ENCODE measurements at regions not wholly inside any gene's neighbourhood (a gene's known extent, or its start where the extent isn't known, plus 50 kb on each side); places are given as distances from the start of the nearest gene placed in this dataset.

DNA sequence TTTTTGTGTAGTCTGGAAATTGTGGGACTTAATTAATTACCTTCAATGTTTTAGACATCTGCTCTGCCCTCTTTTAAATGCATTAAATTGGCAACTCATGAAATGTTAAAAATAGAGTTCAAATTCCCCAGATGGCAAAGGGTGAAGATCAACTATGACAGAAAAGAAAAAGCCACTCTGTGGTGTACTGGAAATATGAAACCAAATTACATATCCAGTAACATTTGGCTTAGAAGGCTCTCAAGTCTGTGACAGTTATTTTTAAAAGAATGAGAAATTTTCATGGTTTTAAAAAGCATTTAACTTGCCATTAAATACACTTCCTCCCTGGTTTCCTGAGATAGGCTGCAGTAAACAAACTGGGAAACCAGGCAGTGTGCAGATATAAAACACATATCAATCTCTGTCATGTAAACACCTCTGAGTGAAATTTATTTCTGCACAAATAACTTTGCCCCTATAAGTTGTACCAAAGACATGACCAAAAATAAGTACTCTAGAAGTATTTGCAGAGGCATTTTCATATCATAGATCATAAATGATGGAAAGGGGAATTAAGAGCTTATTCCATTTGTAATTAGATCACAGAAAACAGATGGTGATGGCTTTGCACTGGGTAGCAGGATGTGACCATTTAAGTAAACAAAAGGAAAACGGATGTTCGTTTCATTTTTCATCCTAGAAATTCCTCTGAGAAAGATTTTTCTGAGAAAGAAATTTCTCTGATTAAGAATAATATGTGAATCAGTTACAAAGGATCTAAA is 360.1 kb downstream of the SAMD5 start:
- TF ChIP-seq ELK1 (IDR thresholded peaks at IDR 0.05; ENCODE audit: borderline replicate concordance, low read depth, low read length) (no peak), CTCF (conservative IDR thresholded peaks at IDR 0.05; ENCODE audit: low read depth, low read length) (no peak), RAD21 (IDR thresholded peaks at IDR 0.05; ENCODE audit: low read length) (no peak), POLR2A (IDR thresholded peaks at IDR 0.05; ENCODE audit: low read depth, low read length) (no peak), SMC3 (IDR thresholded peaks at IDR 0.05; ENCODE audit: low read depth, low read length) (no peak), NFE2L2 (IDR thresholded peaks at IDR 0.05; ENCODE audit: low read depth, low read length) (no peak), MAFK (IDR thresholded peaks at IDR 0.05; ENCODE audit: low read depth, low read length) (no peak), MAZ (IDR thresholded peaks at IDR 0.05; ENCODE audit: borderline replicate concordance, low read depth, low read length) (no peak)
- TF ChIP-seq, protein P1, sequence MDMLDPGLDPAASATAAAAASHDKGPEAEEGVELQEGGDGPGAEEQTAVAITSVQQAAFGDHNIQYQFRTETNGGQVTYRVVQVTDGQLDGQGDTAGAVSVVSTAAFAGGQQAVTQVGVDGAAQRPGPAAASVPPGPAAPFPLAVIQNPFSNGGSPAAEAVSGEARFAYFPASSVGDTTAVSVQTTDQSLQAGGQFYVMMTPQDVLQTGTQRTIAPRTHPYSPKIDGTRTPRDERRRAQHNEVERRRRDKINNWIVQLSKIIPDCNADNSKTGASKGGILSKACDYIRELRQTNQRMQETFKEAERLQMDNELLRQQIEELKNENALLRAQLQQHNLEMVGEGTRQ (IDR thresholded peaks at IDR 0.05; ENCODE audit: low read depth, low read length), result no peak

Measured in IMR-90 (cell line).